HT-29 (cell line): ENCODE measurements at regions not wholly inside any gene's neighbourhood (a gene's known extent, or its start where the extent isn't known, plus 50 kb on each side); places are given as distances from the start of the nearest gene placed in this dataset.

Experiments
- DNase-seq: peaks from one replicate; pipeline ENCODE4 v3.0.0-alpha.2; 2015; ENCODE audit warnings: low spot score

DNA sequence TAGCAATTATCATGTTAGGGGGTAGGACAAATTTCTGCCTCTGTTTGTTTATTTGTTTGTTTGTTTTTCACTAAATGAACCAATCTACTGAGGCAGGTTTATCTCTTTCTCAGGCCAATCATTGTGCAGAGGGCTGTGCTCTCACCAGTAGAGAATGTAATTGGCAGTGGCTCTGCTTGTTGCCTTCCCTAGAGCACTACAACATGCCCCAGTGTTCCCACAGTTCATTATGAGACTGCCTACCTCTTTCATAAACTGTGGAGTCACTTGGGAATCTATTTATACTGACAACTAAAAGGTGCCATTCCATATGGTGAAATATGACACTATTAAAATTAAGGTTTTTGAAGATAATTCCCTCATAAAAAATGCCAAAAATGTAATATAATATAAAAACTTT is 196.3 kb upstream of the ALCAM start:
- no peak for DNase-seq

DNA sequence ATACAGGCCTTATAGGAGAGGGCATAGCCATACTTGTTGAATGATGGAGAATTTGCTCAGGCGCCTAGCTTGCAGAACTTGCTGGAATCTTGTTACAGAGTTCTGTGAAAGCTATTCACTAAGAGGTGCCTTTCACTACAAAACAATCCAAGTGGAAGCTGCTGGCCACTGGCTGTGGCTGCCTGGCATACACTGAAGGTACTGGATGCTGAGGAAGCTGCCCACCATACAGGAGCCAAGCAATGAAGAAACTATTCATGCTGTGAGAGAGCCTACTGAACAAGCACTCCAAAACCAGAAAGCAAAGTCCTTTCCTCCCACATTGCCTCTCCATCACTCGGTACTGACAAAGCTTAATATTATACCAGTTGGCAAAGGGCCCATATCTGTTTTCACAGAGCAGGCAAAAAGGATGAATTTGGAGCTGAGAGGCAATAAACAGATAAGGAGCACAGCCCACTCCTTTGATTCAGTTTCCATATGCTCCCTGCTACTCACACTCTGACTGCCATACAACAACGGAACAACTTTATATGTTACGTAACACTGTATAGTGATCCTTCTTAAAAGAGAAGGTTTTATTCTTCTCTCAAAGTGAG is 192.6 kb upstream of the ALCAM start:
- DNase-seq: no peak

DNA sequence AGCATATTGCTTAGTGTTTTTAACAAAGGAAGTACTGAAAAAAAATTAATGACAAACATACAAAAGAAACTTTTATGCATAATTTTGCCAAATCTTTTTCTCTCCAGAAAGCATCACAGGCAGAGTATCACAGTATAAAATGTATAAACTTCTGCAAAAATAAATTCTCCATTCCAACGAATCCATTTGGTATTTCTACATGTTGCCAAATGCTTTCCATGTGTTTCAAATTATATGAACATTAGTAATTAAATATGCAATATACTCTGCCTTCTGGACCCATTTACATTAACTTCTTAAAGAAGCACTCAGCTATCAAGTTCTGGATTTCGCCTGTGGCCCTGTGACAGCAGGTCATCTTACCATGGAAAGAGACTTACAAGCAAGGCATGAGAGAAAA is 189.1 kb upstream of the ALCAM start:
- DNase-seq: no peak

DNA sequence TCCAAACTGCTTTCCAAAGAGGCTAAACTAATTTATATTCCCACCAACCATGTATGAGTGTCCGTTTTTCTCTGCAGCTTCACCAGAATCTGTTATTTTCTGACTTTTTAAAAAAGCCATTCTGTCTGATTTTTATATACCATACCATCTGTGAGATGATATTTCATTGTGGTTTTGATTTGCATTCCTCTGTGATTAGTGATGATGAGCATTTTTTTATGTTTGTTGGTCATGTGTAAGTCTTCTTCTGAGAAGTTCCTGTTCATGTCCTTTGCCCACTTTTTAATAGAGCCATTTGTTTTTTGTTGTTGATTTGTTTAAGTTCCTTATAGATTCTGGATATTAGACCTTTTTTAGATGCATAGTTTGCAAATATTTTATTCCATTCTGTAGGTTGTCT is 179.4 kb upstream of the ALCAM start:
- no peak for DNase-seq

DNA sequence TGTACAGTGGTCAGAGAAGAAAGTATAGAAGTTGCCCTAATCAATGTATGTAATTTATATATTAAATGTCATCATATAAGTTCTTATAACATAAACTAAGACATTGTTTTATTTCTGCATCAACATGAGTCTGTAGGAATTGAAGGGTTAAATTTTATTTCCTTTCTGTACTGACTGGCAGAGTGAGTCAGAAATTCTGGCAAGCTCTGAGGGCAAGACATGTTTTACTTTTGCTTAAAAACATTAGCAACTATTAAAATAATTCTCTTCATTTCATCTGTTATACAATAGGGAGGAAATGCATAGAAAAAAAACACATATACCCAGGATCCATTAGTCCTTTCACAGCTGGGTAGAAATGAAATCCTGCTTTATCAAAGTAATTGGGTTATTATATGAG is 171.4 kb upstream of the ALCAM start:
- DNase-seq: no peak

DNA sequence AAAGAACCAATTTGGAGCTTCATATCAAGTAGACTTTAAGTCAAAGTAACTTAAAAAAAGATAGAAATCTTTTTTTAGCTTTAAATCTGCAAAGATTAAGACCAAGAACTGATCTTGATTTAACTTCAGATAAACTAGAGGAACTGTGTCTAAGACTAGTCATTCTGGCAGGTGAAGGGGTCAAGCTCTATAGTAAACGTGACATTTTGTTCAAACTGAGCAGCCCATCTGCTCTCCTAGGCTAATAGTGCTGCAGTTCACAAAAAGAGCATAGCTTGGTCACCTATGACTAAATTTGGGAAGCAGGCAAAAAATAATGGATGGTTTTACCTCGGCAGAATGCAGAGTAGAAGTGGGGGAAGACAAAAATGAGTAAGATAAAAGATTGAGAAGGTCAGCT is 168.8 kb upstream of the ALCAM start:
- DNase-seq: no peak

DNA sequence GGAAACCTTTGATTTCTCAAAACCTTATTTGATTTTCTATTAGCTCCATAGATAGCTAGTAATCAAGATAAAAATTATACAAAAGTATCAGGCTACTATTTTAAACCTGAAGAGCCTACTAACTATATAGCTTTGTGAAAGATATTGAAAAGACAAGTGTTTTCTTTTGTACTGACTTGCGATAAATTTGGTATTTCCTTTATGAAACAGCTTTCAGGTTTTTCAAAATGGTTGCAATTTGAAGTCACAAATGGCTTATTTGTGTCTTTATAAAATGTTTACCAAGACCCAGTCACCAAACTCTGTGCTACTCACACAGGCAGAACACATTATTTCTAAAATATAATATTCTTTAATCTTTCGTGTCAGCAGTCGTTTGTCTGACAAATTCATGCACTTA is 167.5 kb upstream of the ALCAM start:
- DNase-seq: no peak

DNA sequence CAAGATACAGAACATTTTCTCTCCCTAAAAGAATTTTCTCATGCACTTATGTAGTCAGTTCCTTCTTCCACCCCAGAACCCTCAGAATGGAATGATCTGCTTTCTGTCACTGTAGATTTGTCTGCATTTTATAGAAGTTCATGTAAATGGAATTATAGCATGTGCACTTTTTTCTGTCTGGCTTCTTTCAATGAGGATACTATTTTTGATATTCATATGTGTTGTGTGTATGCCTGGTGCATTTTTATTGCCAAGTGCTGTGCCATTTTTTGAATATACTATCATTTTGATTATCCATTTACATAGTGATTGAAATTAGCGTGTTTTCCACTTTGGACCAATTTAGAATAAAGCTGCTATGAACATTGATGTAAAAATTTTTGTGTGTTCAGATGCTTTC is 156.6 kb upstream of the ALCAM start:
- no peak for DNase-seq

DNA sequence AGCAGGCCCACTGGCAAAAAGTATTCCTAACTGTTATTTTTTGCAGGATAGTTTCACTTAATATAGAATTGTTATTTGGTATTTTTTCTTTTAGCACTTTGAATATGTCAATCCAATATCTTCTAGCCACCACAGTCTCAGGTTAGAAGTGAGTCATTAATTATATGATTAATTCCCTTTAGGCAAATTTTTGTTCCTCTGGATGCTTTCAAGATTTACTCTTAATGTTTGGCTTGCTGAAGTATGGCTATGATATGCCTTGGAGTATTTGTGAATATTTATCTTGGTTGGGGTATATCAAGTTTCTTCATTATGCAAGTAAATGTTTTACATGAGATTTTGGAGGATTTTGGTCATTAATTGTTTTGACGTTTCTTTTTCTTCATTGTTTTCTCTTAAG is 152.1 kb upstream of the ALCAM start:
- no peak for DNase-seq

DNA sequence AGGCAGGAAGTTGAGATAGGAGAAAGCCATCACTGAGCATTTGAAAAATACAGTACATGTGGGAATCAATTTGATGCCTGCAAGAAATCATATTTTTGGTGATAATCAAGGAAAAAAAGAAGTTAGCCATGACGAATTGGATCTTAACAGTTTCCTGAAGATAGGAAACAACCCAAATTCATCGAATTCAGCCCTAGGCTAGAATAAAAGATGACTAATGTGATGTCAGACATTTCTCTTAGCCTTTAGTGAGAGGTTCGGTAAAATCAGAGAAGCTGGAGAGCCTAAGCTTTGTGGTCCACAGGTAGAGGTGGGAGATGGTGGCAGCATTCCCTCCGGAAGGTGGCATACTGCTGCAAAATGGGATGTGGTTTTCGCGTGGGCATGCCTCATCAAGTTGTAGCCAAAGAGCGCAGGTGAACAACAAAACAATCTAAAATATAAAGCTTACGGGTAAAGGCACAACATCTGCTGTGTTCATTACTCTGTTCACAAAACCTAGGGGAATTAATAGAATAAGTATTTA is 144.1 kb upstream of the ALCAM start:
- DNase-seq: peak; percentile 43

DNA sequence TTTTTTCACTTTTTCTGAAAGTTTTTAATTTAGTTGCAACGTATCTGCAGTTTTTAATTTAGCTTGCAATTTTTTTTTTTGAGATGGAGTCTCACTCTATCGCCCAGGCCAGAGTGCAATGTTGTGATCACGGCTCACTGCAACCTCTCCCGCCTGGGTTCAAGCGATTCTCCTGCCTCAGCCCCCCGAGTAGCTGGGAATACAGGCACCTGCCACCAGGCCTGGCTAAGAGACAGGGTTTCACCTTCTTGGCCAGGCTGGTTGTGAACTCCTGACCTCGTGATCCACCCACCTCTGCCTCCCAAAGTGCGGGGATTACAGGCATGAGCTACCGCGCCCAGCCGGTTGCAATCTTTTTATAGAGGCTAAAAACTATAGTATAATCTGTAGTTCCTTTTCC is 142.9 kb upstream of the ALCAM start:
- no peak for DNase-seq

DNA sequence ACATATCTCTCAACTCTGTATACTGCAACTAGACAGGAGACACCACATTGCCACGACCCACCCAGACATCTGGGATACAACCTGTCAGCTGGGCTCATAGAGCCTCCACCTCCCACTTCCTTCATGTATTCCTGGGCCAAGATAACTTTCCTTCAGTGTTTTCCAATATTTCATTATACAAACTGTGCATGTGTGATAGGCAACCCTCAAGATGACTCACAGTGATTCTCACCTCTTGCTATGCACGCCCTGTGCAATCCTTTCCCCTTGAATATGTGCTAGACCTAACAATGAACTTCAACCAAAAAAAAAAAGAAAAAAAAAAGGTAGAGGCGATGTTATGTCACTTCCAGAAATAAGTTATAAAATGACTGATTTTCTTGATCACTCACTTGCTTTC is 138.0 kb upstream of the ALCAM start:
- no peak for DNase-seq

DNA sequence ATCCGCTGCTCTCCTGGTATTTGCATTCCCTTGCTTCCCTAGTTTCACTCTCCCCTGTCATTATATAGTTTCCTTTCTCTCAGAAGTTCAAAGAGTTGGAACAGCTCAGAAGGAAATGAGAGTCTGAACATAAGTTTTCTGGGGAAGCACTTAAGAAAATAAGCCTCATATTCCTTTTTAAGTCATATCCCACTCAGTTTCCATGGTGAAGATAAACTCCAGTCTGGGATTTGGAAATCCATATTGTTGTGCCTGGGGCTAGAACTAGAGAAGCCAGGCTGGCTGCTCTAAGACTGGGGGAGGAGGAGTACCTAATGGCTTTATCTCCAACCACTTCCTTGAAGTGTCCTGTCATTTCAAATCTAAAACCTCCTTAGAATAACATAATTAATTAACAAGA is 134.2 kb upstream of the ALCAM start:
- DNase-seq: no peak

DNA sequence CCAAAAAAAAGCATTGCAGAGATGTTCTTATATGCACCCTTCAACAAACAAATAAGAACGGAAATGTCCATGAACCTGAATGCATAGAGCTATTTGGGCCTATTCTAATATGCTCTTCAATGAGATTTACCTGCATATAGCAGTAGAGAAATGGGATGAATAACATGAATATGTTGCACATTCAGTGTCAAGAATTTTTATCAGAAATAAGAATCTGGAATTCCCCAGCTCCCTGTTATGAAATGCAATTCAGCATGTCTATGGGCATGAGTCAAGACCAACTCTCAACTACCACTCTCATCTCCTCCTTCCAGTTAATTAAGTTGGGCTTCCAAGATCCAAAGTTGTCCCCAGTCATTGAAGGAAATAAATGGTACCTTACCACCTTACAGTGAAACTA is 133.7 kb upstream of the ALCAM start:
- DNase-seq: no peak

DNA sequence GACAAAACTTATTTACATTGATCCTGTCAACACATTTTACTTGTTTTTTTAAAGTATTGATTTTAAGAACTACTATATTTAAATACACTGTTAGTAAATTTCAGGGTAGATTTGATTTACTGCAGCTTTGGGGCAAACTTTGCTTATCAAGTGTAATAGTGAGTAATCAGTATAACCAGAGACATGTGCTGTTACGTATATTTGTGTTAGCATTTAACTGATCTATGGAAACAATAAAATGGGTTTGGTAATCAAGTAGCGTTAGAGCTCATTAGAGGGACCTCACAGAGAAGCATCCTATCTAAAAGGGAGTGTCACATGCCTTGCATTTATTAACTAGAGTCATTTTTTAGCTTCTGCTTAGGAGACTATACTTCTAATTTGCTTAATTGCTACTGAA is 131.5 kb upstream of the ALCAM start:
- no peak for DNase-seq

DNA sequence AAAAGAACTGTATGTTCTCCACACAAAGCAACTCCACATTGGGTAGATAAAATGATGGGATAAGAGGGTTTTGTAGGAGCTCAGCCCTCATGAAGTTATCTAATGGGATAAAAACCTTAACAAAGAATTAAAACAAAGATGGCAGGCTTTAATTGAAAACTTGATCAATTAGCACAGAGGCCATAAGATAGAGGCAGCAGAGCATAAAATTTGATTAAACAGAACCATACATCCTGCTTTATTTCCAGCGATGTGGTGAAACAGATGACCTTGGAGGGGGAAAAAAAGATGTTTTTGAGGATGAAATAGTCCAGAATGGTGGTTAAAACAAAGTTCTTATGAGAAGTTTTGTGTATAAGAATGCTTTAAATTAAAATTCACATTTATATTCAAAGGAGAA is 130.9 kb upstream of the ALCAM start:
- no peak for DNase-seq

DNA sequence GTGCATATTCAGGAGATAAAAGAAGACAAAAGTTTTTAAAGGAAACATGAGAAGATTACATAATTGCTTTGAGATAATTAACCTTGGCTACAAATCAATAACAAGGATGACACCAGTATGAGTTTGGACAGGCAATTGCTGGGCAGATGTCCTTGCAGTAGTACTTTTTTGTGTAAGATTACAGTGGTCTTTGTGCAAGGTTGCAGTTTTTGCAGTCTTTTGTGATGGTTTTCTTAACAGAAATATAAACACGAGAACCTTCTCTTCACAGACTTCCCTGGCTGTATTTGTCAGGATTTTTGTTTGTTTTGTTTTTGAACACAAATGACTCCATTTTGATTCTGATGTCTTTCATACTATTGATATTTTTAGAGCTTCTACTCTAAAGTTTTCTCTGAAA is 128.3 kb upstream of the ALCAM start:
- DNase-seq: no peak

DNA sequence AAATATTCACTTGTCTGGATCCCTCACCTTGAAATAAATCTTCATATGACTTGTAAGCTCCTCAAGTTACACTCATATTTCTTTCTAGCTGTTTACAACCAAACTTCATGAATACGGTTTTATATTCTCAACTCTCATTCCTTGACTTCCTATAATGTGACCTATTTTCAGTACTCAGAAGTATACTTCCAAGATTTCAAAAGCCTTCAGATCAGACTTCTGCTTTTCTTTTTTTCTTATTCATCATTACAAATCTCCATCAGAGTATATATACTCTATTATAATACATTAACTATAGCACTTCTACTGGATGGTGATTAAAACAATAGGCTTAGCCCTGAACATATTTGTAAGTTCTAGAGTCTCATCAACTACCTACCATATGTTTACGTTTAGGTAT is 123.6 kb upstream of the ALCAM start:
- DNase-seq: no peak

DNA sequence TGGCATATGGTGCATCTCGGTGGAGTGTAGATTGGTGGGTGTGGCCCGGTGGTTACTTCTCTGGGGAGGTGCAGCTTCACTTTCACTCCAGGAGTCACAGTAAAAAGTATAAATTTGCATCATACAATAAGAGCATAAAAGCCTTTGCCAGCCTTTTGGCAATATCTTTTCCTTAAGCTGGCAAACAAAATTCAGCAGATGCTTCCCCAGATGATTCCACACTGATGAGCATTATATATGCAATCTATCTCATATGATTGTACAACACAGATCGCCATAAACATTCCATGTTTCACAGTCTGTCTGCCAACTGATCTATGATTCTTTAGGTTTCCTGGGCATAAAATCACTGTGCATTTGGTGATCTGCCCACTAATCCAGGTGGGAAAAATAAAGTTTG is 120.2 kb upstream of the ALCAM start:
- DNase-seq: no peak

DNA sequence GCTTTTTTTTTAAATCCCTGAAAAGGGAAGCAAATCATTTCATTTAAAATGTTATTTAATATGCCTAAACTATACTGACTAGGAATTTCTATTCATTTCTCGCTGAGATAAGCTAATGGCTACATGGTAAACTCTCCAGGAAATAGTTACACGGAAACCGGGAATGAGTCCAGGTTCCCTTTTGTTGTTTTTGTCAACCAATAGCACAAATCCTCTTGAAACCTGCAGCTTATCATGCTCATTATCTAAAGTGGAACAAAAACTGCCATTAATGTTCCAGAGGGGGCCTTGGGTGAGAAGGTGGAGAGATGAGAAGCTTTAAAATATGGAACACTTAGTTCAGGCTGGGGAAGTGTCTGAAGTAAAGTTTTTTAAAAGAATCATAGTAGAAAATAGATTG is 113.5 kb upstream of the ALCAM start:
- DNase-seq: no peak

DNA sequence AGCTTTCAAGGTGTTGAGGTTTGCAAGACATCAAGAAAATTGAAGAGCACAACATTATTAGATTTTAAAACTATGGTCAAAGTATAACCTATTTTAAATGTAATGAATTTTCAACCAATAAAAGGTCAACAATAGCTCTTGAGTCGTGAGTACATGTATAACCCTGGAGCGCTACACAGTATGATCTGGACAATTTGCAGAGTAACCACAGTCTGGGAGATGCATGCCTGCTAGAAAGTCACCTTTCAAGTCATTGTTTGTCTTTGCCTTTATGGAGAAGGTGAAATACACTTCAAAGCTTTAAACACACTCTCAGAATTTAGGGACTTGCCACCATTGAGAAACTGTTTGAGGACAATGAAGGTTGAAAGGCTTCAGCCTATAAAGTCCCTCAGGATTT is 112.6 kb upstream of the ALCAM start:
- DNase-seq: no peak

DNA sequence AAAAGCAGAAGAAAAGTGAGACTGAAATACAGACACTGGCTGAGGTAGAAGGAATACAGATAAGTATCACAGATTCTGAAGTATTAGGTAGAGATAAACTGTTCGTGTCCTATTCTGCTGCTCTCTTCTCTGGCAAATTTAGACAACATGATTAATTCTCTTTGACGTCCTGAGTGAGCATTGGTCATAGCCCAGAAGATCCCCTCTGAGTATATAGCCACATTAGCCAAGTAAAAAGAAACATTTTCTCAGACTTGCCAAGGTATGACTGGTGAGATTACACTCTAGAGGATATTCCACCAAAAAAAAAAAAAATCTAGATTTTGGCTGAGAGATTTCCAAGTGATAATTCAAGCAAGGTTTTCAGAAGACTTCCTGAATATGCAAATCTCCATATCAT is 111.4 kb upstream of the ALCAM start:
- DNase-seq: no peak

DNA sequence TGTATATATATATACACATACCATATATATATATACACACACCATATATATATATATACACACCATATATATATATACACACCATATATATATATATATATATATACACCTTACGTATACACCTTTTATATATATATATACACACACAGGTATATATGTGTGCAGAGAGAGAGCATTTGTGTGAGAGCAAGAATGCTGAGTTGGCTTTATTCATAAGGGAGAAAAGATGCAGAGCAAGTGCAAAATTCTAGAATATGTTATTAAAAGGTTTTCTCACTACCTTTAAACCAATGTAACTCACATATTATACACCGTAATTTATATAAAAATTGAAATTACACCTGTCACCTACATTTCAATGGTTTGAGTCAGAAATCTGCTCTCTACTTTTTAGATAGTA is 107.2 kb upstream of the ALCAM start:
- no peak for DNase-seq

DNA sequence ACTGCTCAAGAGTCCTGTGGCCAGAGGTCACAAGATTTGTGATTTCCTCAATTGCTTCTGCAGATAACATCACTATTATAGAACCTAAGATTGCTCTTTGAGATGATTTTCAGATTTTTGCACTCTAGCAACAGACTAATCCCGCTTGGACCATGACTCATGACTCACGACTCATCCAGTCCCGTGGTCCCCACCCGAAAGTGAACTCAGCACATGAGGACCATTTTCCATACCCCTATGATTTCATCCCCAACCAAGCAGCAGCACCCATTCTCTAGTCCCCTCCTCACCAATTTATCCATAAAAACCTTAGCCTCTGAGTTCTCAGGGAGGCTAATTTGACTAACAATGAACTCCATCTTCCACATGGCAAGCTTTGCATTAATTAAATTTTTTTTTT is 106.3 kb upstream of the ALCAM start:
- DNase-seq: no peak
